AML-193 (cell line): ENCODE measurements at regions not wholly inside any gene's neighbourhood (a gene's known extent, or its start where the extent isn't known, plus 50 kb on each side); places are given as distances from the start of the nearest gene placed in this dataset.
A peak's percentile ranks its signal among the peaks of the same experiment; 100 is the strongest.
"Not testable (repeated sequence)": the region's sequence is repeated elsewhere in the genome, so short reads cannot be mapped to it uniquely, and the experiment has no call there.

Source experiments
- DNase-seq, 2 experiments: peaks; one replicate each; lab custom pipeline; 2025; lab: John Stamatoyannopoulos, UW

- no peak for DNase-seq
These were observed 161.1 kb upstream of the OLIG3 start for GRCh38 chr6:137655291-137655690.

GRCh38 chr6:137656735-137657134 lies 162.5 kb upstream of the OLIG3 start:
- DNase-seq: no peak

GRCh38 chr6:137657351-137657911 lies 163.2 kb upstream of the OLIG3 start:
- DNase-seq: no peak

GRCh38 chr6:137658287-137658686 lies 164.1 kb upstream of the OLIG3 start:
- DNase-seq: no peak

- DNase-seq: no peak
These were observed 165.7 kb upstream of the OLIG3 start for GRCh38 chr6:137659871-137660270.

- no peak for DNase-seq
These were observed 166.1 kb upstream of the OLIG3 start for GRCh38 chr6:137660296-137660731.

- DNase-seq: peak; percentile 47 to 55
These were observed 167.4 kb upstream of the OLIG3 start for GRCh38 chr6:137661601-137662000.

- DNase-seq: no peak
These were observed 170.0 kb upstream of the OLIG3 start for GRCh38 chr6:137664183-137664582.

- no peak for DNase-seq
These were observed 171.2 kb upstream of the OLIG3 start for GRCh38 chr6:137665342-137665934.

GRCh38 chr6:137666202-137666774 lies 172.1 kb upstream of the OLIG3 start:
- no peak for DNase-seq

GRCh38 chr6:137673603-137674002 lies 179.4 kb upstream of the OLIG3 start:
- no peak for DNase-seq

- DNase-seq: no peak
These were observed 182.7 kb upstream of the OLIG3 start for GRCh38 chr6:137676888-137677287.

GRCh38 chr6:137677709-137678108 lies 183.5 kb upstream of the OLIG3 start:
- peak; percentile 72 to 78 for DNase-seq

- no peak for DNase-seq
These were observed 184.3 kb upstream of the OLIG3 start for GRCh38 chr6:137678451-137678850.

GRCh38 chr6:137680705-137681346 lies 186.2 kb upstream of the TNFAIP3 start:
- DNase-seq: no peak

- DNase-seq: no peak
These were observed 185.5 kb upstream of the TNFAIP3 start for GRCh38 chr6:137681445-137682009.

GRCh38 chr6:137682658-137683057 lies 184.4 kb upstream of the TNFAIP3 start:
- DNase-seq: not testable (repeated sequence)

- no peak for DNase-seq
These were observed 183.1 kb upstream of the TNFAIP3 start for GRCh38 chr6:137683916-137684315.

GRCh38 chr6:137685798-137686375 lies 181.2 kb upstream of the TNFAIP3 start:
- DNase-seq: peak; percentile 40 to 56

- DNase-seq: no peak
These were observed 179.2 kb upstream of the TNFAIP3 start for GRCh38 chr6:137687818-137688217.

- DNase-seq: no peak
These were observed 178.7 kb upstream of the TNFAIP3 start for GRCh38 chr6:137688230-137688971.

GRCh38 chr6:137689377-137689776 lies 177.7 kb upstream of the TNFAIP3 start:
- DNase-seq: no peak
